GM10266 (cell line): ENCODE measurements at regions not wholly inside any gene's neighbourhood (a gene's known extent, or its start where the extent isn't known, plus 50 kb on each side); places are given as distances from the start of the nearest gene placed in this dataset.

Experiments used
- DNase-seq: peaks from one replicate; pipeline ENCODE4 v3.0.0; 2012; ENCODE audit errors: extremely low spot score
- CTCF ChIP-seq: IDR thresholded peaks from 2 replicates; pipeline ENCODE4 v1.5.1; 2012; ENCODE audit warnings: mild to moderate bottlenecking, low read depth; ENCODE audit not compliant: control insufficient read depth, insufficient read depth; ENCODE audit errors: missing control alignments

- no peak for DNase-seq
- TF ChIP-seq CTCF, result no peak
Measured at GRCh38 chr6:2412731-2413130, 167.3 kb upstream of the GMDS start.

- no peak for DNase-seq
- no peak for TF ChIP-seq CTCF
Measured at GRCh38 chr6:2410656-2411380, 165.4 kb upstream of the GMDS start.

- no peak for DNase-seq
- no peak for TF ChIP-seq CTCF
Measured at GRCh38 chr6:2407525-2407924, 162.1 kb upstream of the GMDS start.

GRCh38 chr6:2404211-2404929 is 159.0 kb upstream of the GMDS start:
- DNase-seq, result no peak
- TF ChIP-seq CTCF, result no peak

GRCh38 chr6:2403546-2403945 is 158.1 kb upstream of the GMDS start:
- DNase-seq, result no peak
- TF ChIP-seq CTCF, result no peak

GRCh38 chr6:2396846-2397630 is 151.6 kb upstream of the GMDS start:
- DNase-seq, result no peak
- TF ChIP-seq CTCF, result no peak
